ENCODE measurements at regions not wholly inside any gene's neighbourhood (a gene's known extent, or its start where the extent isn't known, plus 50 kb on each side); places are given as distances from the start of the nearest gene placed in this dataset.

- TF ChIP-seq NFE2L2 (conservative IDR thresholded peaks at IDR 0.05; ENCODE audit: low read length) (no peak), CTCF (IDR thresholded peaks at IDR 0.05) (no peak), RFX5 (IDR thresholded peaks at IDR 0.05) (no peak), KDM1A (IDR thresholded peaks at IDR 0.05; ENCODE audit: low read depth) (no peak), JUN (IDR thresholded peaks at IDR 0.05) (no peak), FOSL2 (IDR thresholded peaks at IDR 0.05) (no peak), FOSL2 (CRISPR knock-in tag; IDR thresholded peaks at IDR 0.05) (no peak), EP300 (IDR thresholded peaks at IDR 0.05) (no peak), CHD4 (IDR thresholded peaks at IDR 0.05; ENCODE audit: borderline replicate concordance) (no peak)
Measured at GRCh38 chr2:194116861-194117260, 1540.2 kb upstream of the SLC39A10 start.
